HEK293 (cell line): ENCODE measurements at regions not wholly inside any gene's neighbourhood (a gene's known extent, or its start where the extent isn't known, plus 50 kb on each side); places are given as distances from the start of the nearest gene placed in this dataset.

Experiments used
- TCF7L2 ChIP-seq: IDR thresholded peaks from 2 replicates; pipeline ENCODE4 v1.6.1; 2011; ENCODE audit warnings: low read depth, mild to moderate bottlenecking, inconsistent platforms, low read length, moderate library complexity, borderline replicate concordance
- ZNF292 ChIP-seq: fragments of 450-650 bp; formaldehyde crosslinking; IDR thresholded peaks from 2 replicates; pipeline ENCODE4 v1.5.1; 2016; ENCODE audit warnings: low read depth, missing biosample characterization, missing genetic modification characterization, borderline replicate concordance

DNA sequence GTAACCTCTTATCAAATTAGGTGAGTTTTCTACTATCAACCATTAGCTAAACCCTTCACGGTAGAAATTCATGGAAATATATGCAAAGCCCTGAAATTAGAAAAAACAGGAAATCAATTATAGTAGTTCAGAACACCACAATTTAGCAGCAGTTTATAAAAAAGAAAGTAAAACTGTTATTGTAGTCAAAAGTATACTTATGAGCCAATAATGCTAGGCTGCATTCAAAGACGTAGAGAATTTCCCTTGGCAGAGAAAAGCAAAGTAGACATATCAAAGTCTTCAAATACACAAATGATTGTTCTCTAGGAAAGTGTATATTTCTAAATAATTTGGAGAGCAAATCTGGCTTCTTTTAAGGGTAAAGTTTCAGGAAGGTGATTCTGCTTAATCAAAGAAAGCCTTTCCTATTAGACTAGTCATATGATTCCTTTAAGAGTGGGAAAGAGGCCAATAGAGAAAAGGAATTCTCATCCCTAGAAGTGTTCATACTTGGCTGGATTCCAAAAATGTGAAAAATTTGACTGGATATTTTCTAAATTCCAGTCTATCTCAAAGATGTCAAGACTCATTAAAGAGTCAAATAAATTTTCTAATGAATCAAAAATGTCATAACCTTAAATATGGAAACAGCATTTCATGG lies 185.5 kb downstream of the SMC2 start:
- TF ChIP-seq ZNF292 (no peak), TCF7L2 (no peak)
